IMR-90 (cell line): ENCODE measurements at regions not wholly inside any gene's neighbourhood (a gene's known extent, or its start where the extent isn't known, plus 50 kb on each side); places are given as distances from the start of the nearest gene placed in this dataset.

ENCODE experiments used
- ATAC-seq: fragments of 200-7000 bp; cut with Tn5 transposase; 2 replicates; pipeline ENCODE4 v1.9.1; 2020; ENCODE audit warnings: low read depth, mild to moderate bottlenecking, moderate library complexity
- BruUV-seq: library from RNA; stranded (reverse); fragments of 400-500 nt; replicated peaks from 2 replicates; lab custom pipeline; 2021; lab: Mats Ljungman, UMichigan
- CTCF ChIA-PET: fragments of 300-600 bp; formaldehyde crosslinking; extraction: SDS; loops from one replicate; lab custom pipeline; 2021; ENCODE audit warnings: antibody characterized with exemption; lab: Yijun Ruan, JAX
- POLR2A ChIA-PET: fragments of 300-600 bp; sonication (Branson Sonifier 250); formaldehyde crosslinking; loops from one replicate; lab custom pipeline; 2022; ENCODE audit warnings: antibody characterized with exemption; ENCODE audit not compliant: unreplicated experiment; lab: Charles Lee
- DNase-seq: peaks from one replicate; pipeline ENCODE4 v3.0.0; 2013
- H2AFZ ChIP-seq: replicated peaks from 2 replicates; pipeline ENCODE3; 2013; ENCODE audit warnings: low read length, mild to moderate bottlenecking; ENCODE audit not compliant: poor library complexity
- H2AK5ac ChIP-seq: 2 replicates; pipeline ENCODE4 v1.6.1; 2013; ENCODE audit warnings: low read depth, low read length, inconsistent platforms
- H2AK9ac ChIP-seq: replicated peaks from 2 replicates; pipeline ENCODE3; 2013; ENCODE audit warnings: mild to moderate bottlenecking, low read depth, low read length, moderate library complexity; ENCODE audit not compliant: poor library complexity
- H2BK120ac ChIP-seq: 2 replicates; pipeline ENCODE4 v1.6.1; 2013; ENCODE audit warnings: low read depth, low read length, inconsistent platforms
- H2BK15ac ChIP-seq: 3 replicates; pipeline ENCODE4 v1.6.1; 2013; ENCODE audit warnings: low read depth, low read length, inconsistent platforms
- H2BK20ac ChIP-seq: 2 replicates; pipeline ENCODE4 v1.6.1; 2013; ENCODE audit warnings: low read depth, mild to moderate bottlenecking, inconsistent platforms, low read length, moderate library complexity
- H2BK5ac ChIP-seq: 2 replicates; pipeline ENCODE4 v1.6.1; 2013; ENCODE audit warnings: mild to moderate bottlenecking, low read depth, low read length, inconsistent platforms; ENCODE audit not compliant: poor library complexity, severe bottlenecking
- H3K14ac ChIP-seq: replicated peaks from 2 replicates; pipeline ENCODE4 v1.6.1; 2013; ENCODE audit warnings: low read depth, low read length, inconsistent platforms
- H3K18ac ChIP-seq: 2 replicates; pipeline ENCODE4 v1.6.1; 2013; ENCODE audit warnings: low read depth, low read length, control low read depth
- H3K23ac ChIP-seq: 2 replicates; pipeline ENCODE4 v1.6.1; 2013; ENCODE audit warnings: low read depth, low read length, inconsistent platforms
- H3K27ac ChIP-seq: 2 replicates; pipeline ENCODE4 v1.5.1; 2013; ENCODE audit warnings: mild to moderate bottlenecking, control low read depth, low read length; ENCODE audit not compliant: insufficient read depth
- H3K27me3 ChIP-seq: 2 replicates; pipeline ENCODE4 v1.6.1; 2013; ENCODE audit warnings: low read length; ENCODE audit not compliant: control insufficient read depth, insufficient read depth
- H3K36me3 ChIP-seq: 2 replicates; pipeline ENCODE4 v1.6.1; 2013; ENCODE audit warnings: low read length, mixed read lengths; ENCODE audit not compliant: control insufficient read depth, insufficient read depth
- H3K4ac ChIP-seq: 2 replicates; pipeline ENCODE4 v1.6.1; 2013; ENCODE audit warnings: low read depth, low read length, inconsistent platforms
- H3K4me1 ChIP-seq: 2 replicates; pipeline ENCODE4 v1.6.1; 2013; ENCODE audit warnings: low read length, mixed read lengths; ENCODE audit not compliant: control insufficient read depth, insufficient read depth
- H3K4me2 ChIP-seq: 2 replicates; pipeline ENCODE4 v1.6.1; 2013; ENCODE audit warnings: low read depth, mild to moderate bottlenecking, control low read depth, low read length, moderate library complexity
- H3K4me3 ChIP-seq: 2 replicates; pipeline ENCODE4 v1.5.1; 2013; ENCODE audit warnings: low read depth, mild to moderate bottlenecking, control low read depth, low read length, moderate library complexity; ENCODE audit not compliant: insufficient read depth
- H3K56ac ChIP-seq: 2 replicates; pipeline ENCODE4 v1.6.1; 2013; ENCODE audit warnings: low read length, inconsistent platforms; ENCODE audit not compliant: insufficient read depth; ENCODE audit errors: extremely low read depth
- H3K79me1 ChIP-seq, 2 experiments: 2 replicates each; pipeline ENCODE4 v1.6.1; 2013; ENCODE audit warnings: low read length in 2 of 2, inconsistent platforms in 1 of 2, low read depth in 1 of 2
- H3K9ac ChIP-seq: 2 replicates; pipeline ENCODE4 v1.6.1; 2013; ENCODE audit warnings: low read depth, low read length, control low read depth
- H3K9me1 ChIP-seq: 2 replicates; pipeline ENCODE4 v1.6.1; 2013; ENCODE audit warnings: low read length, inconsistent platforms; ENCODE audit not compliant: insufficient read depth
- H3K9me3 ChIP-seq: 2 replicates; pipeline ENCODE4 v1.6.1; 2013; ENCODE audit warnings: low read length; ENCODE audit not compliant: control insufficient read depth, insufficient read depth
- H4K20me1 ChIP-seq: 2 replicates; pipeline ENCODE4 v1.6.1; 2013; ENCODE audit warnings: low read length, inconsistent platforms; ENCODE audit not compliant: insufficient read depth
- H4K5ac ChIP-seq: 2 replicates; pipeline ENCODE4 v1.6.1; 2013; ENCODE audit warnings: mild to moderate bottlenecking, low read depth, low read length, control low read depth
- H4K8ac ChIP-seq, 2 experiments: 2 replicates each; pipeline ENCODE4 v1.6.1; 2013; ENCODE audit warnings: low read depth in 2 of 2, low read length in 2 of 2, control low read depth in 1 of 2, inconsistent platforms in 1 of 2
- H4K91ac ChIP-seq: 2 replicates; pipeline ENCODE4 v1.6.1; 2013; ENCODE audit warnings: low read depth, low read length, inconsistent platforms; ENCODE audit not compliant: insufficient read depth
- BHLHE40 ChIP-seq: fragments of 150-350 bp; IDR thresholded peaks from 2 replicates; pipeline ENCODE4 v1.6.1; 2016; ENCODE audit warnings: mild to moderate bottlenecking, low read depth, low read length
- ELK1 ChIP-seq: fragments of 150-350 bp; IDR thresholded peaks from 2 replicates; pipeline ENCODE4 v1.6.1; 2016; ENCODE audit warnings: low read depth, mild to moderate bottlenecking, low read length, moderate library complexity, borderline replicate concordance
- FOS ChIP-seq: fragments of 150-350 bp; IDR thresholded peaks from 2 replicates; pipeline ENCODE4 v1.6.1; 2016; ENCODE audit warnings: low read depth, low read length
- RFX5 ChIP-seq: IDR thresholded peaks from 2 replicates; pipeline ENCODE4 v1.8.0; 2012; ENCODE audit warnings: low read depth, mild to moderate bottlenecking, low read length, moderate library complexity
- SMC3 ChIP-seq: fragments of 150-350 bp; IDR thresholded peaks from 2 replicates; pipeline ENCODE4 v1.6.1; 2016; ENCODE audit warnings: low read depth, mild to moderate bottlenecking, antibody characterized with exemption, low read length, moderate library complexity
- WGBS, 2 experiments: methylation state at CpG; one replicate each; pipeline versions ENCODE4 v1.1.5 to v1.1.7; 2013; ENCODE audit warnings: missing lambda C conversion rate in 2 of 2; ENCODE audit not compliant: insufficient read length in 1 of 2; ENCODE audit errors: extremely low coverage in 2 of 2; 5-methylcytosine and 5-hydroxymethylcytosine counted together
- dilution Hi-C: fragments of 300-500 bp; cut with HindIII; formaldehyde crosslinking; loops from one replicate; pipeline ENCODE4 v1.14.3; 2018; ENCODE audit warnings: low sequenced_read_pairs; ENCODE audit not compliant: unreplicated experiment
- in situ Hi-C: fragments of 300-500 bp; cut with MboI; formaldehyde crosslinking; loops from 3 replicates; pipeline ENCODE4 v1.14.3; 2019; ENCODE audit warnings: low sequenced_read_pairs, inconsistent platforms, mixed read lengths
- intact Hi-C: fragments of 100-400 bp; cut with micrococcal nuclease; formaldehyde crosslinking; loops from 2 replicates; pipeline ENCODE4 v1.10.0; 2022

- no peaks in the 10 kb centered on the region for H3K27me3 ChIP-seq
- TF ChIP-seq SMC3 (no peak), ELK1 (no peak), BHLHE40 (no peak), RFX5 (no peak), FOS (no peak)
- no peak overlapping the region for H4K91ac ChIP-seq
- H3K36me3 ChIP-seq, result no peaks in the 10 kb centered on the region
- H3K4ac ChIP-seq, result no peak overlapping the region
- no peak overlapping the region for H3K4me2 ChIP-seq
- H3K4me1 ChIP-seq, result no peaks in the 10 kb centered on the region
- H4K8ac ChIP-seq, result no peak overlapping the region
- no peaks in the 10 kb centered on the region for H4K20me1 ChIP-seq
- ATAC-seq (no peak), DNase-seq (no peak)
- H3K56ac ChIP-seq, result no peak overlapping the region
- no peak overlapping the region for H2BK15ac ChIP-seq
- intact Hi-C loops (no loop called here), dilution Hi-C loops (no loop called here), in situ Hi-C loops (no loop called here)
- H3K9me1 ChIP-seq, result no peaks in the 10 kb centered on the region
- H3K27ac ChIP-seq, result no peak overlapping the region
- H4K5ac ChIP-seq, result no peak overlapping the region
- CTCF ChIA-PET, result no interaction called here
- no peak overlapping the region for H3K23ac ChIP-seq
- BruUV-seq, result no TSS peak
- no peak overlapping the region for H2BK5ac ChIP-seq
- no peak overlapping the region for H2AK9ac ChIP-seq
- no peak overlapping the region for H3K4me3 ChIP-seq
- H2BK120ac ChIP-seq, result no peak overlapping the region
- no peak overlapping the region for H2AK5ac ChIP-seq
- POLR2A ChIA-PET, result no interaction called here
- no peak overlapping the region for H3K18ac ChIP-seq
- no peak overlapping the region for H3K9ac ChIP-seq
- peaks cover 18% of the 10 kb centered on the region for H3K9me3 ChIP-seq
- no peak overlapping the region for H2BK20ac ChIP-seq
- WGBS, 2 experiments, result 67% methylated on average over 1 of the region's 11 CpGs; no CpG with 5 or more reads in 1 of the 2 experiments
- no peak overlapping the region for H2AFZ ChIP-seq
- H3K79me1 ChIP-seq, result no peaks in the 10 kb centered on the region
- no peak overlapping the region for H3K14ac ChIP-seq
Observed at GRCh38 chr2:239539776-239540100, 138.9 kb upstream of the HDAC4 start.
